HPDE6-E6E7 (cell line): ENCODE measurements at regions not wholly inside any gene's neighbourhood (a gene's known extent, or its start where the extent isn't known, plus 50 kb on each side); places are given as distances from the start of the nearest gene placed in this dataset.
"Not testable (repeated sequence)": the region's sequence is repeated elsewhere in the genome, so short reads cannot be mapped to it uniquely, and the experiment has no call there.

Experiments used
- DNase-seq: peaks from one replicate; pipeline ENCODE4 v3.0.0; 2011; ENCODE audit warnings: missing footprints; ENCODE audit errors: extremely low spot score

DNA sequence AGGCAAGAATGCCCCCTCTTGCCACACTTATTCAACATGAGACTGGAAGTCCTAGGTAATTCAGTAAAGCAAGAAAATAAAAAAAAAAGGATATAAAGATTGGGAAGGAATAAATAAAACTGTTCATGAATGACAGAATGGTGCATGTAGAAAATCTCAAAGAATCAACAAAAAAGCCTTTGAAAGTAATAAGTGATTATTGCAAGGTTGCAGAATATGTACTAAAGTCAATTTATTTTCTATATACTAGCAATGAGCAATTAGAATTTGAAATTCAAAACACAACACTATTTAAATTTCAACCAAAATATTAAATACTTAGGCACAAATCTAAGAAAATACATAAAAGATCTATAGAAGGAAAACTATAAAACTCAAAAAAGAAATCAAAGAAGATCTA is 58.6 kb downstream of the MAGEA10 start:
- no peak for DNase-seq

DNA sequence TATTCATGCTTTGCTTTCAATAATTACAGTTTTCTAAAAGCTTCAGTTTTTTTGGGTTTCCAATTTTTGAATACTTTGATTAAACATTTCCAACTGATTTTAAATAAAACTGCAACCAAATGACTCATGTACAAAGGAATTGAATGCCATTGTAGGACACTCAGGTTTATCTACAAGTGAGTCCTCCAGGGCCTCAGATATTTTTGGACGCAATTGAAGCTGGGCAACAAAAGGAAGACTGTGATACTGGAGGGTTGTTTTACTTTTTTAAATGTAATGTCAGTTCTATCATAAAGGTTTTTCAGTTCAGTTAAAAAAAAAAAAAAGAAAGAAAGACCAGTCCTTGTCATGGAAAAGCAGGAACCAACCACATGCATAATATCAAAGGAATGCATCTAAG is 64.2 kb downstream of the MAGEA10 start:
- no peak for DNase-seq

DNA sequence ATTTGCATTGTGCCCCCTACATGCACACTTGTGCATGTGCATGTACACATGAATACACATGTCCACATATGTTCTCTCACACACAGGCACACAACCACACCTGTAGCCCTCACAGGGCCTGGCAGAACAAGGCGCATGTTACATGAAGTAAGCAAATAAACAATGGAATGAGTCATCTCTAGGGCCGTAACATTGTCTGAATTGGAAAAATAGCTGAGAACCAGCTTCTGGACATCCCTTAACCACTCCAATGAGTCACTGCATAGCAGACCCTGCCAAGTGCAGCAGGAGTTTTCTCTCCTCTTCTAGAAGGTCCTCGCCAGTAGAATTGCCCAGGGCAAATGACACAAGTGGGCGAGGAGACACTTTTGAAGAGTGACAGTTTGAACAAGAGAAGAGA is 66.1 kb downstream of the MAGEA10 start:
- peak; percentile 47 for DNase-seq

DNA sequence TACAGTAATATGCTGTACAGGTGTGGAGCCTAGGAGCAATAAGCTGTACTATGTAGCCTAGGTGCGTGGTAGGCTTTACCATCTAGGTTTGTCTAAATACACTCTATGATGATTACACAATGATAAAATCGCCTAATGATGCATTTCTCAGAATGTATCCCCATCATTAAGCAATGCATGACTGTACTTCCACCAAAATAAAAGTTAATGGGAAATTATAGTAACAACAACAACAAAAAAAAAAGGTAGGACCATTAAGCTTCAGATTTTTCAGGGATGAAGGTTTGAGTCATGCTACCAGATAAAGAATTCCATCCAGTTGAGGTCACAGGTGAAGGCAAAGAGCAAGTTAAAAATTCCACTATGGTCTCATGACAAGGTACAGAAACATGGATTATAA is 68.2 kb downstream of the MAGEA10 start:
- no peak for DNase-seq

DNA sequence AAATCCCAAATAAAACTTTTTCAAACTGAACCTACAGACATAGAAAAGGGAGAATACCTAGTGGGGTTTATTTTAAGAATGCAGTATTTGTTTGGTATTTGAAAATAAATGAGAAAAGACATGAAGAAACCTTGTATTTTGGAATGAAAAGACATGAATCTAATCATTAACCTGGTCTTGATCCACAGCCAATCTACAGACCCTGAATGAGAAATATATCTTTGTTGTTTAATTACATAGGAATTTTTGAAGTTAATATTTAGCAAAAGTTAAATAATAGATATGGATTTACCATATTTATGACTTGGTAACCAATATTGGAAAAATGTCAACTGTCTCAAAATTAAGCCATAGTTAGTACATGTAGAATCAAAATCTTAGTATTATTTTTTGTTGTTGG is 76.8 kb downstream of the MAGEA10 start:
- no peak for DNase-seq

DNA sequence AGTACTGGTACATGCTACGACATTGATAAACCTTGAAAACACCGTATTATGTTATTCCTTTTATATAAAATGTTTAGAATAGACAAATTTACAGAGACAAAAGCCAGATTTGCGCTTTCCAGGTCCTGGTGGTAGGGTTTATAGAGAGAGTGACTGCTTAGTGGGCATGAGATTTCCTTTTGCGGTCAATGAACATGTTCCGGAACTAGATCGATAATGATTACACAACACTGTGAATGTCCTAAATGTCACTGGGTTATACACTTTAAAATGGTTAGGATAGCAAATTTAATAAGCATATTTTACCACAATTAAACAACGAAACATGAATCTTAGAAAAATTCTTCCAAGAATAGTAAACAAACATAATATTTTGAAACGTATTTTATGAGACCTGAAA is 77.3 kb downstream of the MAGEA10 start:
- DNase-seq, result no peak

DNA sequence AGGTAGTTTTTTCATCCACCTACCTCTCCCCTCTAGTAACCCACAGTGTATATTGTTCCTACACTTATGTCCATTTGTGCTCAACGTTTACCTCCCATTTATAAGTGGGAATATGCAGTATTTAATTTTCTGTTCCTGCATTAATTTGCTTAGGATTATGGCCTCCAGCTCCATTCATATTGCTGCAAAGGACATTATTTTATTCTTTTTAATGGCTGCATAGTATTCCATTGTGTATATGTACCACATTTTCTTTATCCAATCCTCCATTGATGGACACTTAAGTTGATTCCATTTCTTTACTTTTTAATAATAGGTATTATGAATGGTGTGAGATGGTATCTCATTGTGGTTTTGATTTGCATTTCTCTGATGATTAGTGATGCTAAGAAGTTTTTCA is 76.1 kb upstream of the GABRE start:
- DNase-seq, result not testable (repeated sequence)

DNA sequence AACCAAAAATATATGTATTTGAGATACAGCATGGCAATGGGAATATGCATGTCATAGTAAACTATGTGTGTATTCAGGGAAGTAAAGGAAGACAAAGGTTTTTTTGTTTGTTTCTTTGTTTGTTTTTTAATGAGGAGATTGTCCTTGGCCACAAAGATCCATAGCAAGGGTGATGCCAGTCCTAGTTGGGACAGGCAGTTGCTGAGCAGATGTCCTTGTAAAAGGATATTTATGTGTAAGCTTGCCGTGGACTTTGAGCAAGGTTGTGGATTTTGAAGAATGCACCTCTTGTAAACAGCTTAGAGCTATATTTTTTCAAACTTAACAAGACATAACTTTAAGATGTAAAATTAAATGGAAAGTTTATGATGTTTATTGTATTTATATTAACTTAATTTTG is 69.9 kb upstream of the GABRE start:
- no peak for DNase-seq

DNA sequence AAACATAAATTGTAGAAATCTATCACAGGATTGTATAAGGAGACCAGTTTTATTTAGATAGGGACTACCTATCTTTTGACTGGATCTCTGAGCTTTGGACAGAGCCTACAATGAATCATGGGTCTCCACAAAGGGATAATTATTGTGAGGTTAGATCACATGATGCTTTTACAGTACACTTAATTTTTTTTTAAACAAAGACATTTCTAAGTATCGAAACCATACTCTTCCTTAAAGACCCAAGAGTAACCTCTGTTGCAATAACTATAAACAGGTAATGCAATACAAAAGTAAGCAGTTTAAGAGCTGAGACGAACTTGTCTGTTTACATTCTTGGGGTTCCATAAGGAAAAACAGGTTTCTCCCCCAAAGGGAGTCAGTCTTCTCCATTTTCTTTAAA is 64.3 kb upstream of the GABRE start:
- DNase-seq, result no peak

DNA sequence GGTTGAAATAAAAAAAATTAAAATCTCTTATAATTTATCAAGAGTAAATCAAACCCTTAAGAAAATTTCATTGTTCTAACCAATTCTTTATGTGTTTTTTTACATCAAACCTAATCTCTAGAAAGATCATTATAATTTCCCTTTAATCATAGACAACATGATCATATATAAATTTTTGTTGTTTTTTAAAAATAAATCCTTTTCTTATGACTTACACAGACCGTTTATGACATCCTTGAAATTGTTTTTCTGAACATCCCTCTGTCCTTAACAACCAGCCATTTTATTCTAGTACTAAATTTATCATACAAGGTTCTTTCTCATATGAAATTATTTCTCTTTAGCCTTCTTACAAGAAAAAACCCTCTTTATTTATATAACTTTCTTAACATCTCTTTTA is 62.7 kb upstream of the GABRE start:
- DNase-seq, result no peak

DNA sequence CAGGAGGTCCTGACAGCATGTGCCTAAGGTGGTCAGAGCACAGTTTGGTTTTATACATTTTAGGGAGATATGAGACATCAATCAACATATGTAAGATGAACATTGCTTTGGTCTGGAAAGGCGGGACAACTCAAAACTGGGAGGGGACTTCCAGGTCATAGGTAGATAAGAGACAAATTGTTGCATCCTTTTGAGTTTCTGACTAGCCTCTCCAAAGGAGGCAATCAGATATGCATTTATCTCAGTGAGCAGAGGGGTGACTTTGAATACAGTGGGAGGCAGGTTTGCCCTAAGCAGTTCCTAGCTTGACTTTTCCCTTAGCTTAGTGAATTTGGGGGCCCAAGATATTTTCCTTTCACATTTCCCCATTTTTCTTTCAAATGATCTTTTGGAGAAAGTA is 56.9 kb upstream of the GABRE start:
- DNase-seq, result not testable (repeated sequence)

DNA sequence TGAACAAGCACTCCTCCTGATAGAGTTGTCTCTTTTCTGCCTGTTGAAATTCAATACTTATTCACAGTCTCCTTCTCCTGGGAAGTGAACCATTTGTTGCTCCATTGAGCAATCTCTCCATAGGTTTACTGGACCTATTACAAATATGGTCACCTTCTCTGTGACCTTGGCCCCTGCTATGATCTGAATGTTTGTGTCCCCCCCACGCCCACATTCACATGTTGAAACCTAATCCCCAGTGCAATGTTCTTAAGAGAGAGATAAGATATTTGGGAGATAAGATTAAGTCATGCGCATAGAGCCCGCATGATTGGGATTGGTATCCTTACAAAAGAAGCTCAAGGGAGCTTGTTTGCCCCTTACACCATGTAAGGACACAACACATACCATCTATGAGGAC is 54.1 kb upstream of the GABRE start:
- DNase-seq, result no peak

DNA sequence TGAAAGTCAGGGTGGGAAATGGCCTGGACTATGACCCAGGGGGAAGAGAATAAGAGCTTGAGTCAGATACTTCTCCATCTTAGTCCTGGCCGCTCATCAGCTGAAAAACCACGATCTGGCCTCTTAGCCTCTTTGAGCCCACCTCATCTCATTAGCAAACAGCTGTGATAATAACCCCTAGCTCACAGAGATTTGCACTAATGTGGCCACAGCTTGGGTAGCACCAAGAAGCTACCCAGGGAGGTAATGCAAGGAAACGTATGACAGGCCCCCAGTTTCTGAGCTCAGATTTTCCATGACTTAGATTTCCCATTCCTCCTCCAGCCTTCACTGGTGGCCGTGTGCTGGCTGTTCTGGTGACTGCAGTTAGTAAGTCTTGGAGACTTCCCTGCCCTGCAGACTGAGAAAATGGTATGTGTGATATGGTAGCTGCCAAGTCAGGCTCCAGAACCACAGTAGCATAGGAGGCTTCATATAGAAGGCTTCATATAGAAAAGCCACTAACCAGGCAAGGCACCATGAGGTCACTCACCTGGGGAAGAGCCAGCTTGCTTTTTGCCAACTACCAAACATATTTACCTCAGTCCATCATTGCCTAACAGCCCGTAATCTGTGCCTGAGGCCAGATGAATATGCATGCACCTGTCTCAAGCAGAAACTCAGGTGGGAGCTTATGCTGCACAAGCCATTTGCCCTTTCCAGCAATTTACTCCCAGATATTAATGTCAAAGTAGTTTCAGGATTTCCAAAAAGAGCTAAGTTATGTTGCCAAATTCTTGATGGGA is 51.4 kb upstream of the GABRE start:
- no peak for DNase-seq

DNA sequence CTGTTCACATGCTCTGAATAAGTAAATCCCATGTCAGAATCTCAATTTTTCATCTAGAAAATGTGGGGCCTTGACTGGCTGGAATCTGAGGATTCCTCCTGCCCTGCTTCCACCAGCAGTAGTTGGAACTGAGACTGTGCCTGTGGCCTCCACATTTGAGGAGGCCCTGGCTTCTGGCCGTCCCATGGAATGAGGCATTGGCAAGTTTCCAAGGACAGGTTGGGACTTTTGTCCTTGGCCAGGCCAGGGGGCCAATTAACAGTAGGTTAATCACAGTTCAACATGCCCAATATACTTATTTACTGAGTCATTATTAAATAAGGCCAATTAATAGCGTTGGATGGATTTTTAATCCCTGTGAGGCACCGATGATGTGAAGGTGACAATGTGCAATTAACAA is 50.2 kb upstream of the GABRE start:
- no peak for DNase-seq
